Hepatocyte (in vitro differentiated cells): ENCODE measurements at regions not wholly inside any gene's neighbourhood (a gene's known extent, or its start where the extent isn't known, plus 50 kb on each side); places are given as distances from the start of the nearest gene placed in this dataset.

Source experiments
- EZH2 ChIP-seq: fragments of 200-600 bp; sonication (generic); IDR thresholded peaks from 2 replicates; pipeline ENCODE4 v1.6.1; 2016; ENCODE audit warnings: antibody characterized with exemption, mild to moderate bottlenecking, borderline replicate concordance
- EZH2phosphoT487 ChIP-seq: fragments of 200-600 bp; sonication (generic); IDR thresholded peaks from one replicate; pipeline ENCODE4 v1.6.1; 2018; ENCODE audit warnings: antibody characterized with exemption, mild to moderate bottlenecking, low read depth, moderate library complexity; ENCODE audit not compliant: unreplicated experiment, severe bottlenecking
- TF ChIP-seq, protein P1 (sequence below): fragments of 200-600 bp; sonication (generic); IDR thresholded peaks from 2 replicates; pipeline ENCODE4 v1.5.1; 2016; ENCODE audit warnings: antibody characterized with exemption, mild to moderate bottlenecking; ENCODE audit not compliant: poor library complexity

DNA sequence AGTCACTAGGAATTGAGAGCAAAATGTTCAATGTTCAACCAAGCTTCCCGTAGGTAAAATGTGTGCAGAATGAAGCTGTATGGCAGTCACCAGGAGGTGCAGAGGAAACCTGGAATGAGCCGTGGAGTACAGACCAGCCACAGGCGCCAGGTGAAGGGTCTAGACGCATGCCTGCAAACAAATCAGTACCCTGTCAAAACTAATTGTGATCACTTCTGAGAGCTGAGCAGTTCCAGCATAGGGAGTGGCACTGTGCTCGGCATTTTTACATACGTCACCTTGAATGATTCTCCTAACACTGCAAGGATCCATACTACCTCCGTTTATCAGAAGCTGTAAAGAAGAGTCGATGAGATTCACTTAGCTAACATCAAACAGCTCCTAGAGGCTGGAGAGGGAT, 346.1 kb upstream of the ID2 start:
- TF ChIP-seq EZH2 (no peak), EZH2phosphoT487 (no peak)
- TF ChIP-seq, protein P1, sequence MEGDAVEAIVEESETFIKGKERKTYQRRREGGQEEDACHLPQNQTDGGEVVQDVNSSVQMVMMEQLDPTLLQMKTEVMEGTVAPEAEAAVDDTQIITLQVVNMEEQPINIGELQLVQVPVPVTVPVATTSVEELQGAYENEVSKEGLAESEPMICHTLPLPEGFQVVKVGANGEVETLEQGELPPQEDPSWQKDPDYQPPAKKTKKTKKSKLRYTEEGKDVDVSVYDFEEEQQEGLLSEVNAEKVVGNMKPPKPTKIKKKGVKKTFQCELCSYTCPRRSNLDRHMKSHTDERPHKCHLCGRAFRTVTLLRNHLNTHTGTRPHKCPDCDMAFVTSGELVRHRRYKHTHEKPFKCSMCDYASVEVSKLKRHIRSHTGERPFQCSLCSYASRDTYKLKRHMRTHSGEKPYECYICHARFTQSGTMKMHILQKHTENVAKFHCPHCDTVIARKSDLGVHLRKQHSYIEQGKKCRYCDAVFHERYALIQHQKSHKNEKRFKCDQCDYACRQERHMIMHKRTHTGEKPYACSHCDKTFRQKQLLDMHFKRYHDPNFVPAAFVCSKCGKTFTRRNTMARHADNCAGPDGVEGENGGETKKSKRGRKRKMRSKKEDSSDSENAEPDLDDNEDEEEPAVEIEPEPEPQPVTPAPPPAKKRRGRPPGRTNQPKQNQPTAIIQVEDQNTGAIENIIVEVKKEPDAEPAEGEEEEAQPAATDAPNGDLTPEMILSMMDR: no peak
